Stimulated activated CD8-positive, alpha-beta memory T cell treated with anti-CD3 and anti-CD28 coated beads, Interleukin-12 subunit alpha, Interleukin-12 subunit beta, amount 100 ng/mL, for 4 hours (primary cell): ENCODE measurements at regions not wholly inside any gene's neighbourhood (a gene's known extent, or its start where the extent isn't known, plus 50 kb on each side); places are given as distances from the start of the nearest gene placed in this dataset.

Experiments
- DNase-seq: peaks from one replicate; pipeline ENCODE4 v3.0.0-alpha.2; 2020; ENCODE audit warnings: low read depth

DNA sequence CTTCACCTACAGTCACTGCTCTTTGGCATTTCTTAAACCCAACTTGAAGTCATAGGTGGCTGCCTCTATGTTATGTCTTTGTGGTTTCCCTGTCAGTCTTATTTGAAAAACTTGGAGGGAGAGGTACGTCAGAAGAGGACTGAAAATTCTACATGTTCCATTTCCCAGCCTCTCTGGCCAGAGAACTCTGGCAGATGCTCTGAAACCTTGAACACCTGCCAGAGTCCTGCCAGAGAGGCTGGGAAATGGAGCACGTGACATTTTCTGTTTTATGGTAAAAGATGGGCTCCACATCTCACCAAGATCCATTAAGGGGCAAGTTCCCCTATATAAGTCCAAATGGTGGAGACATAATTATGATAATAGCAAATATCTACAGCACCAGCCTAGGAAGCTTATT lies 99.5 kb downstream of the MAFB start:
- DNase-seq: no peak

GRCh38 chr20:40588891-40589290 lies 100.1 kb downstream of the MAFB start:
- DNase-seq: no peak

DNA sequence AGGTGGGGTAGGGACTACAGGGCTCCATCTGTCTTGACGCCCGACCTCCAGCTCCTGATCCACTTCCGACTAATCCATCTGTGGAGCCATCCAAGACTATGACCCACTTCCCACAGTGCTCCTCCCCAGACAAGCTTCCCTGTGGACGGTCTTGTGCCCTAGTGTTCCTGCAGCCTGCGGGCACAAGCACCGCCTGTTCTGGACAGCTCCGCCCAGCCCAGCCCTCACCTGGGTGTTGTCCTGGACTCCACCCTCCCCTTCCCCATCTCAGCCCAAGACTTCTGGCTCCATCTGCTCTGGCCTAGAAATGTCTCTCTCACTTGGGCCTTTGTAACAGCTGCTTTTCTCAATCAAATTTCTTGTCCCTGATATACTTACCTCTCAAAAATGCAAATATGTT lies 102.0 kb downstream of the MAFB start:
- DNase-seq: no peak

GRCh38 chr20:40584130-40584809 lies 104.8 kb downstream of the MAFB start:
- no peak for DNase-seq

GRCh38 chr20:40583636-40584035 lies 105.4 kb downstream of the MAFB start:
- DNase-seq: no peak

GRCh38 chr20:40583205-40583604 lies 105.8 kb downstream of the MAFB start:
- no peak for DNase-seq

DNA sequence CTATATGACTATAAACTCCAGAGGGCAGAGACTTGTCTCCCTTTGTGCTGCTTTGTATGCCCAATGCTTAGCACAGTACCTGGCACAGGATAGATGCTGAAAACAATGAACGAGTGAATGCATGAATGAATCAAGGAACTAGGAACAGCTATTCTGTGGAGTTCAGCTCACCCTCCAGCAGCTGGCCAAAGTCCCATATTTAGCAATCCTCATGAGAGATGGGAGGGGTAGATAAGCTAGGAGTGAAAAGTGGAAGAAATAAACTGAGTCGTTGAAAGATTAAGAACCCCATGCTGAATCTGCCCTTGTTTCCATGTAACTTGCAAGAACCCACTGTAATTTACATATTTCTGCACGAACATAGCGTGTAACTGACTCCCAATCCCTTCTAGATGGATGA lies 106.5 kb downstream of the MAFB start:
- no peak for DNase-seq

- DNase-seq: no peak
Measured at GRCh38 chr20:40579701-40580100, 109.3 kb downstream of the MAFB start.

- no peak for DNase-seq
Measured at GRCh38 chr20:40578961-40579360, 110.1 kb downstream of the MAFB start.

DNA sequence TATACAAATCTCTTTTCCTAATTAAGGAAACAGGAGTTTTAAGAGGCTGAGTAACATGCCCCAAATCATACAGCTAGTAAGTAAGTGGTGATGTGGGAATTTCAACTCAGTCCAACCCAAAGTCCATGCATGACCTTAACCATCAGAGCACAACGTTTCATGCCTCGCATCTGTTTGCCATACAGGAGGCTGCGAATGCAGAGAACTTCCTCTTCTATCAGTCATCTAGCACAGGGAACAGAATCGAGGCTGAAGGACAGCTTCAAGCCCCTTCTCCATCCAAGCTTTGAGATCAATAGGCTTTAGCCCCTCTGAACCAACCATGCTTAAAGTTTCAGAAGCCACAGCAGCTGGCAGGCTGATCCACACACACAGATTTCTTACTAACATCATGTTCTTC lies 113.2 kb downstream of the MAFB start:
- DNase-seq: no peak

DNA sequence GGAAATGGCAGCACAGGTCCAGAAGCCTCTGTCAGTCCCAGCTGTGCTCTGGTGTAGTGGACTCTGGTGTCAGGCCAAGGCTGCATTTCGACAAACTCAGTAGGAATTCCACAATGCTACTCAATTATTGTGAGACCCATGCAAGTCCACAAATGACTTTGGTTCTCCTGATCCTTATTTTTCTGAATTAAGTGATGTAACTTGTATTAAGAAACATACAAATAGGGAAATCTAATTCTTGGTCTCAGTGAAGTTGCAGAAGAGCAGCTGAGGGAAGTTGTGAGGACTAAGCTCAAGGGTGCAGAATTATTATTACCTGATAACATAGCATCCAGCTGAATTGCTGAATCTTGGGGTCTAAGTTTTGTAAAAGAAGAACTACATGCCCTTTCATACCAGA lies 116.8 kb downstream of the MAFB start:
- no peak for DNase-seq

DNA sequence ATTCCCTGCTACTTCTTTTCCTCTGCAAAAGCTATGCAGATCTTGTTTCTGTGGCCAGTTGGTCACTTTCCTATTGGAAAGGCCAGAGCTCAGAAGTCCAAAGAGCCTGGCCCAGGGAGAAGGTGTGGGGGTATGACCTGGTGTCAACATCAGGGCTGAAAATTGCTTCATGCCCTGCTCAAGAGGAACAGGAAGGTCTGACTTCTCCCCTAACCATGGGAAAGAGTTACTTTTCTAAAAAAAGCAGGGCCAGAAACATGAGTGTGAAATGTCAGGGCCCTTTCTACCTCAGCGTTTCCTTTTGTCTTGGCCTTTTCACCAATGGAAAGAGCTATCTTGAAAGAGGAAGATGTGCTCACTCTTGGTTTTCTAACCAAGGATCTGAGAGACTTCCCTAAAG lies 117.4 kb downstream of the MAFB start:
- no peak for DNase-seq

DNA sequence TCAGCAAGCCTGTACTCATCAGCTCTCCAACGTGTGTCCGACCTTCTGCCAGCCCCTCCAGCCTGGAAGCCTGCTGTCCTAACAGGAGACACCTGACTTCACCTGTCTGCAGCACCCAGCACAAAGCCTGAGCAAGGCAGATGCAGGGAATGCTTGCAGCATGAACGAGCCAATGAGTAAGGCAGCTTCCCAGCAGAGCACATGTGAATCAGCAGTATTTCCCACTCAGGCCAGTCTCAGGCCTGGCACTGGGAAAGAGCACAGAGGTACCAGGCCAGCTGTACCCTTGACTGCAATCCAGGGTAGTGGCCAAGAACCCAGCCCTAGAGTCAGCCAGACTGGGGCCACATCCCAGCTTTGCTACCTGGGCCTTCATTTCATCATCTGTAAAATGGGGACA lies 120.8 kb downstream of the MAFB start:
- DNase-seq: no peak

DNA sequence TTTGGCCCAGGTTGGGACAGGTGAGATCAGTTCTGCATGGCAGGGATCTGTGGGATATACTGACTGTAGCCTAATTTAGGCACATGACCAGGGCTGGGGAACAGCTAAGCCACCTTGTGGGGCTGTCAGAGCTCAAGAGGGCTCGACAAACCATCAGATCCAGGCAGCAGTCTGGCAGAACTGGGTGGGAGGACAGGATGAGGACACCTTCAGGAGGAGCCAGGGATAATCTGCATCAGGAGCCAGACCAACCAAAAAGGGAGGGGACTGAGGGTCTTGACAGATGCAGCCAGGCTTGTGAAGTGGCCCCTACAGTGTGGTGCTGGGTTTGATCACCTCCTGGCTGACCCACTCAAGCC lies 123.4 kb downstream of the MAFB start:
- DNase-seq: no peak

DNA sequence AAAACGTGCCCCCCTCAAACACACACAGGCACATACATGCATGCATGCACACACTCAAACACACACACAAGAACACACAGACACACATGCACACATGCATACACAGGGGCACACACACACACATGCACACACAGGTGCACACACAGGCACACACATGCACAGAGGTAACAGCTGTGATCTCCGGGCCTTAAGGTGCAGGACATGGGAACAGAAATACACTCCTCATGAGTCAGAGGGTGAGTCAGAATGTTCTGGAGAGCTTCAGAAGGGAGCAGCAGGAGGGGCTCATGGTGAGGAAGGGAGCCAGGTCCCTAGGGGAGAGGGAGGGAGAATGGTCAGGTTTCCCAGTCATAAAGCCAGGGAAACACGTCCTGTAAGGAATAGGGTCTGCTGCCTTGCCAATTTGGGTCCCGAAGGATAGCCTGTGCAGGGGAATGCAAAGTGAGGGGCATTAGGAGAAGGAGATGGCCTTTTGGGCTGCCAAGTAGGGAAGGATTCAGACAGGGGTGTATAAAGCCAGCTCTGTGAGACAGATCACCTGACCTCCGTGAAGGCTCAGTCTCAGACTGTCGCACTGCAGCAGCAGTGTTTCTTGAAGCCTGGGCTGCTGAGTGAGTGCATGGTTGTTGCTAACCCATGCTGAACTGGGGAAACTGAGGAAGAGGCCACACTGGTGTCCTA lies 123.9 kb downstream of the MAFB start:
- no peak for DNase-seq

DNA sequence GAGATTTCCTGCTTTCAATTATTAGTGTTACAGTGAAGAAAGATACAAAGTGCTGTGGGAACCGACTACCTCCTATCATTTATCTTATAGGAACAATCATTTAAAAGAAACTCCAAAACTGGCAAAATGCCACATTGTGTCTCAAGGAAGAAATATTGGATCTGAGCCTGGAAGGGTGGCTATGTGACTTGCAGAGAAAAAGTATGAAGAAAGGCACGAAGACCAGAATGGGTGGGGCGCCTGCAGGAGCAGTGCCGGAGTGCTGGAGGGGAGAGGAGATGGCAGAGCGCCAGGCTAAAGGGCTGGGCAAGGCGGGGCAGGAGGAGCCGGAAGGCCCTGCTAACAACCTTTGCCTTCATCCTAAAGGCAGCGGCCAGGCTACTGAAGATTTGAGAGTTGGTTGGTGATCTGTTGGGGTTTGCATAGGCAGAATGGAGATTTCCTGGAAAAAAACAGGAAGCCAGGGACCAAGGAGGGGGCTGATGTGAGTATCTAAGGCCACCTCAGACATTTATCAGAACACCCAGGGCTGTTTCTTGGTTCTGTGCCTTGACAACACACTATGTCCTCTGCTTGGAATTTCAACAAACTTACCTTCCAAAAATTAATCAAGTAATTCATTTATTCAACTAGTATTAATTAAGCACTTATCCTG lies 125.6 kb downstream of the MAFB start:
- no peak for DNase-seq

- DNase-seq: no peak
Measured at GRCh38 chr20:40562031-40562430, 127.0 kb downstream of the MAFB start.

DNA sequence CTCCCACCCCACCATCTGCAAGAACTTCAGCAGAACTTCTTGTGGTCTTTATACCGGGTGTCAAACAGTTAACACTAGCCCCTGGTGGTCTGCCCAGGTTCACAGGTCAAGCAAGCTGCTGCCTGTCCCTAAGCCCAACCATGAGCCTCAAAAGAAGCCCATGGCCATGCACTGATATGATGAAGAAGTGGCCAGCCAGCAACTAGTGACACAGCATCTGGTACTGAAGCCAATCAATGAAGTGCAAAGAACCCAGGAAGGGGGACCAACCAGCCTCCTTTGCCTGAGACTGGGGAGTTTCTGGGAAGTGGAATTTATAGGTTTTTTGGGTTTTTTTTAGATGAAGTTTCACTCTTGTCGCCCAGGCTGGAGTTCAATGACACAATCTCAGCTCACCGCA lies 127.8 kb downstream of the MAFB start:
- DNase-seq: no peak

GRCh38 chr20:40558212-40558611 lies 130.8 kb downstream of the MAFB start:
- no peak for DNase-seq

- DNase-seq: no peak
Measured at GRCh38 chr20:40551125-40551530, 137.9 kb downstream of the MAFB start.

GRCh38 chr20:40547483-40548091 lies 141.4 kb downstream of the MAFB start:
- DNase-seq: no peak

- DNase-seq: no peak
Measured at GRCh38 chr20:40545478-40545877, 143.6 kb downstream of the MAFB start.

DNA sequence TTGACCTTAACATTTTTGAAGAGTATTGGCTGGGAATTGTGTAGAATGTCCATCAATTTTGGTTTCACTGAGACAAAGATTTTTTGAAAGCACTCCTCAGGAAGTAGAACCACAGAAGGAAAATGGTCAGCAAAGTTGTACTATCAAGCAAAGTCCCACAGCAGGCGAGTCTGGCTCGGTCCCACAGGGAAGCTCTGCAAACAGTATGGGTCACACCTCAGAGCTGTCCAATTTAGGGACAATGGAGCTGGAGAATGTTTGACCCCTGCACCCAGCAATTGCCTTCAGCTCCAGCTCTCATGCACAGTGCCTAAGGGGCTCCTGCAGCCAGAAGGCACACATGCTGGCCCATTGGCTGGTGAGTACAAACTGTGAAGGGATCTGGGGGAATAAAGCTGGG lies 147.0 kb downstream of the MAFB start:
- no peak for DNase-seq
